Naive thymus-derived CD8-positive, alpha-beta T cell (primary cell): ENCODE measurements at regions not wholly inside any gene's neighbourhood (a gene's known extent, or its start where the extent isn't known, plus 50 kb on each side); places are given as distances from the start of the nearest gene placed in this dataset.
"Not testable (repeated sequence)": the region's sequence is repeated elsewhere in the genome, so short reads cannot be mapped to it uniquely, and the experiment has no call there.

Experiments
- ATAC-seq, 2 donors: fragments of 150-1000 bp; cut with Tn5 transposase in 1 of 2; sonication (Bioruptor Pico), chemical (Tn5 transposase) in 1 of 2; 1 replicate in 1 of 2; 2 replicates in 1 of 2; pipeline ENCODE4 v1.10.0; 2021; ENCODE audit warnings: mild to moderate bottlenecking in 2 of 2, moderate library complexity in 2 of 2
- POLR2A ChIA-PET: fragments of 350-600 bp; sonication (Branson Sonifier 250); formaldehyde crosslinking; loops from one replicate; lab custom pipeline; 2021; ENCODE audit warnings: antibody characterized with exemption; lab: Charles Lee
- DNase-seq, 10 donors: peaks; one replicate each; pipeline versions ENCODE4 v3.0.0 to v3.0.0-alpha.2; 2020 to 2022
- H3K27ac Mint-ChIP-seq, 10 donors: one replicate each; pipeline ENCODE4 v1.8.0; 2020 to 2022; ENCODE audit warnings: mild to moderate bottlenecking in 10 of 10, mixed read lengths in 10 of 10, moderate library complexity in 4 of 10, inconsistent platforms in 1 of 10
- H3K27me3 Mint-ChIP-seq, 5 donors: one replicate each; pipeline ENCODE4 v1.8.0; 2021 to 2022; ENCODE audit warnings: mixed read lengths in 5 of 5
- H3K36me3 Mint-ChIP-seq, 3 donors: one replicate each; pipeline ENCODE4 v1.8.0; 2020 to 2022; ENCODE audit warnings: mixed read lengths in 3 of 3, mild to moderate bottlenecking in 2 of 3, inconsistent platforms in 1 of 3
- H3K4me1 Mint-ChIP-seq, 4 donors: one replicate each; pipeline ENCODE4 v1.8.0; 2021 to 2022; ENCODE audit warnings: mixed read lengths in 4 of 4
- H3K4me3 Mint-ChIP-seq, 10 donors: one replicate each; pipeline ENCODE4 v1.8.0; 2020 to 2022; ENCODE audit warnings: mild to moderate bottlenecking in 10 of 10, mixed read lengths in 10 of 10, moderate library complexity in 6 of 10, inconsistent platforms in 1 of 10
- H3K9me3 Mint-ChIP-seq, 9 donors: one replicate each; pipeline ENCODE4 v1.8.0; 2020 to 2022; ENCODE audit warnings: mixed read lengths in 9 of 9, mild to moderate bottlenecking in 3 of 9, inconsistent platforms in 1 of 9, moderate library complexity in 1 of 9

GRCh38 chr5:60546207-60546606, 153.8 kb downstream of the DEPDC1B start:
- H3K27me3 Mint-ChIP-seq = peaks cover 0 to 3% (median 2%) of the 10 kb centered on the region in 5 donors
- no peak for ATAC-seq
- H3K4me1 Mint-ChIP-seq = peaks cover 0 to 12% (median 7%) of the 10 kb centered on the region in 4 donors
- POLR2A ChIA-PET = no interaction called here
- peaks cover 0 to 7% (median 0%) of the 10 kb centered on the region in 9 donors for H3K9me3 Mint-ChIP-seq
- no peak overlapping the region for H3K27ac Mint-ChIP-seq
- H3K4me3 Mint-ChIP-seq = no peak overlapping the region
- no peaks in the 10 kb centered on the region for H3K36me3 Mint-ChIP-seq
- DNase-seq = no peak

- Mint-ChIP-seq H3K36me3 (no peaks in the 10 kb centered on the region), H3K4me1 (peaks cover 3 to 19% (median 12%) of the 10 kb centered on the region in 4 donors), H3K27ac (no peak overlapping the region), H3K4me3 (no peak overlapping the region), H3K9me3 (peaks cover 0 to 7% (median 0%) of the 10 kb centered on the region in 9 donors), H3K27me3 (peaks cover 0 to 3% (median 2%) of the 10 kb centered on the region in 5 donors)
- POLR2A ChIA-PET = no interaction called here
- ATAC-seq = no peak
- no peak for DNase-seq
Measured at GRCh38 chr5:60545551-60545950, 154.4 kb downstream of the DEPDC1B start.

- peaks cover 0 to 3% (median 2%) of the 10 kb centered on the region in 5 donors for H3K27me3 Mint-ChIP-seq
- H3K4me1 Mint-ChIP-seq = peaks cover 5 to 32% (median 24%) of the 10 kb centered on the region in 4 donors
- H3K27ac Mint-ChIP-seq = no peak overlapping the region
- H3K9me3 Mint-ChIP-seq = peaks cover 0 to 10% (median 0%) of the 10 kb centered on the region in 9 donors
- ATAC-seq (no peak), DNase-seq (no peak)
- H3K4me3 Mint-ChIP-seq = no peak overlapping the region
- POLR2A ChIA-PET = no interaction called here
- no peaks in the 10 kb centered on the region for H3K36me3 Mint-ChIP-seq
Measured at GRCh38 chr5:60544142-60544541, 155.8 kb downstream of the DEPDC1B start.

GRCh38 chr5:60541980-60542379, 158.0 kb downstream of the DEPDC1B start:
- ATAC-seq (no peak), DNase-seq (no peak)
- H3K27ac Mint-ChIP-seq = peak overlapping the region in 2 of 10 donors; percentile 6 to 52
- H3K27me3 Mint-ChIP-seq = peaks cover 0 to 3% (median 0%) of the 10 kb centered on the region in 5 donors
- no peak overlapping the region for H3K4me3 Mint-ChIP-seq
- H3K36me3 Mint-ChIP-seq = no peaks in the 10 kb centered on the region
- peaks cover 6 to 45% (median 28%) of the 10 kb centered on the region in 4 donors for H3K4me1 Mint-ChIP-seq
- POLR2A ChIA-PET = no interaction called here
- H3K9me3 Mint-ChIP-seq = peaks cover 0 to 8% (median 0%) of the 10 kb centered on the region in 9 donors

- H3K36me3 Mint-ChIP-seq = no peaks in the 10 kb centered on the region
- ATAC-seq (peak; percentile 47 to 77), DNase-seq (peak in 4 of 10 donors; percentile 13 to 67 (median 33))
- H3K4me1 Mint-ChIP-seq = peaks cover 6 to 47% (median 28%) of the 10 kb centered on the region in 4 donors
- peaks cover 0 to 8% (median 0%) of the 10 kb centered on the region in 9 donors for H3K9me3 Mint-ChIP-seq
- H3K4me3 Mint-ChIP-seq = peak overlapping the region in 1 of 10 donors; percentile 40
- H3K27ac Mint-ChIP-seq = peak overlapping the region in 7 of 10 donors; percentile 34 to 81 (median 72)
- POLR2A ChIA-PET = no interaction called here
- H3K27me3 Mint-ChIP-seq = peaks cover 0 to 3% (median 0%) of the 10 kb centered on the region in 5 donors
Measured at GRCh38 chr5:60540856-60541805, 158.8 kb downstream of the DEPDC1B start.

GRCh38 chr5:60538955-60539866, 160.8 kb downstream of the DEPDC1B start:
- peaks cover 6 to 55% (median 28%) of the 10 kb centered on the region in 4 donors for H3K4me1 Mint-ChIP-seq

GRCh38 chr5:60538426-60538825, 161.5 kb downstream of the DEPDC1B start:
- Mint-ChIP-seq H3K9me3 (peaks cover 0 to 13% (median 0%) of the 10 kb centered on the region in 9 donors), H3K27me3 (peaks cover 0 to 3% (median 0%) of the 10 kb centered on the region in 5 donors), H3K4me1 (peaks cover 6 to 59% (median 28%) of the 10 kb centered on the region in 4 donors), H3K4me3 (no peak overlapping the region), H3K27ac (peak overlapping the region in 3 of 10 donors; percentile 7 to 90 (median 85)), H3K36me3 (no peaks in the 10 kb centered on the region)
- DNase-seq = no peak
- POLR2A ChIA-PET = no interaction called here
- ATAC-seq = no peak

More at GRCh38 chr5:60538955-60539866, 160.8 kb downstream of the DEPDC1B start:
- Mint-ChIP-seq H3K27ac (peak overlapping the region in 8 of 10 donors; percentile 7 to 90 (median 66)), H3K27me3 (peaks cover 0 to 3% (median 0%) of the 10 kb centered on the region in 5 donors), H3K4me3 (peak overlapping the region in 3 of 10 donors; percentile 5 to 33 (median 11)), H3K36me3 (no peaks in the 10 kb centered on the region), H3K9me3 (peaks cover 0 to 8% (median 0%) of the 10 kb centered on the region in 9 donors)
- ATAC-seq (peak; percentile 73 to 74), DNase-seq (peak in 3 of 10 donors; percentile 16 to 65 (median 42))
- POLR2A ChIA-PET = no interaction called here

- Mint-ChIP-seq H3K4me3 (no peak overlapping the region), H3K27me3 (no peaks in the 10 kb centered on the region), H3K4me1 (peaks cover 5 to 49% (median 20%) of the 10 kb centered on the region in 4 donors), H3K27ac (no peak overlapping the region), H3K9me3 (peaks cover 0 to 9% (median 0%) of the 10 kb centered on the region in 9 donors), H3K36me3 (no peaks in the 10 kb centered on the region)
- POLR2A ChIA-PET = no interaction called here
- ATAC-seq = no peak
- DNase-seq = no peak
Measured at GRCh38 chr5:60535951-60536350, 164.0 kb downstream of the DEPDC1B start.

- POLR2A ChIA-PET = no interaction called here
- no peak for DNase-seq
Measured at GRCh38 chr5:60535198-60535597, 164.8 kb downstream of the DEPDC1B start.

GRCh38 chr5:60533789-60534188, 166.2 kb downstream of the DEPDC1B start:
- POLR2A ChIA-PET = no interaction called here
- H3K36me3 Mint-ChIP-seq = no peaks in the 10 kb centered on the region
- no peak overlapping the region for H3K4me3 Mint-ChIP-seq
- no peak for DNase-seq
- H3K4me1 Mint-ChIP-seq = peaks cover 0 to 29% (median under 1%) of the 10 kb centered on the region in 4 donors
- ATAC-seq = no peak
- H3K9me3 Mint-ChIP-seq = peaks cover 0 to 5% (median 0%) of the 10 kb centered on the region in 9 donors
- H3K27ac Mint-ChIP-seq = no peak overlapping the region
- H3K27me3 Mint-ChIP-seq = no peaks in the 10 kb centered on the region

More at GRCh38 chr5:60535198-60535597, 164.8 kb downstream of the DEPDC1B start:
- H3K9me3 Mint-ChIP-seq = peaks cover 0 to 9% (median 0%) of the 10 kb centered on the region in 9 donors
- ATAC-seq = no peak
- no peaks in the 10 kb centered on the region for H3K36me3 Mint-ChIP-seq
- H3K4me3 Mint-ChIP-seq = no peak overlapping the region
- no peaks in the 10 kb centered on the region for H3K27me3 Mint-ChIP-seq
- no peak overlapping the region for H3K27ac Mint-ChIP-seq
- peaks cover 3 to 42% (median 13%) of the 10 kb centered on the region in 4 donors for H3K4me1 Mint-ChIP-seq

GRCh38 chr5:60532796-60533195, 167.2 kb downstream of the DEPDC1B start:
- H3K27ac Mint-ChIP-seq, H3K9me3 Mint-ChIP-seq, H3K4me3 Mint-ChIP-seq, DNase-seq, H3K36me3 Mint-ChIP-seq, ATAC-seq, H3K27me3 Mint-ChIP-seq, POLR2A ChIA-PET: not testable (repeated sequence)
- peaks cover 0 to 20% (median 0%) of the 10 kb centered on the region in 4 donors for H3K4me1 Mint-ChIP-seq
